Fibroblast of lung (primary cell): ENCODE measurements at regions not wholly inside any gene's neighbourhood (a gene's known extent, or its start where the extent isn't known, plus 50 kb on each side); places are given as distances from the start of the nearest gene placed in this dataset.

Experiments
- CTCF ChIP-seq, 2 donors: IDR thresholded peaks in 1 of 2; conservative IDR thresholded peaks in 1 of 2; 1 replicate in 1 of 2; 2 replicates in 1 of 2; pipeline ENCODE4 v1.5.1; 2011 to 2012; ENCODE audit warnings: low read length in 2 of 2, control low read depth in 1 of 2, inconsistent platforms in 1 of 2, low read depth in 1 of 2, mild to moderate bottlenecking in 1 of 2
- EZH2 ChIP-seq: IDR thresholded peaks from 2 replicates; pipeline ENCODE4 v1.5.1; 2012; ENCODE audit warnings: low read length, control low read depth, mild to moderate bottlenecking; ENCODE audit errors: missing control alignments

GRCh38 chr5:164119806-164120447 is 614.5 kb downstream of the MAT2B start:
- no peak for TF ChIP-seq CTCF (conservative IDR thresholded peaks at IDR 0.05 in 1 of 2, IDR thresholded peaks at IDR 0.05 in 1 of 2; ENCODE audit: low read depth in 1 of 2, low read length in 2 of 2)
- TF ChIP-seq EZH2: no peak
